ENCODE measurements at regions not wholly inside any gene's neighbourhood (a gene's known extent, or its start where the extent isn't known, plus 50 kb on each side); places are given as distances from the start of the nearest gene placed in this dataset.

DNA sequence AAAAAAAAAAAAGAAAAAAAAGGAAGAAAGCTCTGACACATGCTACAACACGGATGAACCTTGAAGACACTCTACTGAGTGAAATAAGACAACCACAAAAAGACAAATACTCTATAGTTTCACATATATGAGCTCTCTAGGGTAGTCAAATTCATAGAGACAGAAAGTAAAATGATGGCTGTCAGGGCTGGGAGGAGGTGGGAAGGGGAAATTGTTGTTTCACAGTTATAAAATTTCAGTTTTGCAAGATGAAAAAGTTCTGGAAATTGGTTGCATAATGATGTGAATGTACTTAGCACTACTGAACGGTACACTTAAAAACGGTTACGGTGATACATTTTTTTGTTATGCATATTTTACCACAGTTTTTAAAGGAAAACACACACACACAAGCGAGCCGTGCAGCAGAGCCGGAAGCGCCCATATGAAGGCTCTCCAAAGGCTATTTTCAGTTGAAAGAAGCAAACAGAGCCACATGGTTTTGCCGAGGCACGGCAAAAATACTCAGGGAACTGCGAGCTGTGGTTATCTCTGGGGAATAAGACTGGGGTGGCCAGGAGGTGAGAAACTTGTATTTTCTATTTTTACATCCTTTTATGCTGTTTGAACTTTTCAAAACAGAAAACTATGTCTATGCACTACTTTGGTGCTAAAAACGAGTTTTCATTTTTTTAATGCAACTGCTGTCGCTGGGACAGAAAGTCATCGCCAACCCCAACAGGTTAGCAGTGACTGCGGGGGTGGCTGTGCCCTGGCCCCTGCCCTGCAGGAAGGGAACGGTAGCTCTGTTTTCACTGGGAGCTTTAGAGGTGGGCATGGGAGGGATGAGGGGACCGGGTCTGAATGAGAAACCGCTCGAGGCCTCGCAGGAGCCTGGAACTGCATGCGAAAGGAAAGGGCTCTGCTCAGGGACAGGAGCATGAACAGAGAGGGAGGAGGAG is 132.9 kb downstream of the OAT start:
- TF ChIP-seq, protein P1, sequence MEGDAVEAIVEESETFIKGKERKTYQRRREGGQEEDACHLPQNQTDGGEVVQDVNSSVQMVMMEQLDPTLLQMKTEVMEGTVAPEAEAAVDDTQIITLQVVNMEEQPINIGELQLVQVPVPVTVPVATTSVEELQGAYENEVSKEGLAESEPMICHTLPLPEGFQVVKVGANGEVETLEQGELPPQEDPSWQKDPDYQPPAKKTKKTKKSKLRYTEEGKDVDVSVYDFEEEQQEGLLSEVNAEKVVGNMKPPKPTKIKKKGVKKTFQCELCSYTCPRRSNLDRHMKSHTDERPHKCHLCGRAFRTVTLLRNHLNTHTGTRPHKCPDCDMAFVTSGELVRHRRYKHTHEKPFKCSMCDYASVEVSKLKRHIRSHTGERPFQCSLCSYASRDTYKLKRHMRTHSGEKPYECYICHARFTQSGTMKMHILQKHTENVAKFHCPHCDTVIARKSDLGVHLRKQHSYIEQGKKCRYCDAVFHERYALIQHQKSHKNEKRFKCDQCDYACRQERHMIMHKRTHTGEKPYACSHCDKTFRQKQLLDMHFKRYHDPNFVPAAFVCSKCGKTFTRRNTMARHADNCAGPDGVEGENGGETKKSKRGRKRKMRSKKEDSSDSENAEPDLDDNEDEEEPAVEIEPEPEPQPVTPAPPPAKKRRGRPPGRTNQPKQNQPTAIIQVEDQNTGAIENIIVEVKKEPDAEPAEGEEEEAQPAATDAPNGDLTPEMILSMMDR (IDR thresholded peaks at IDR 0.05; ENCODE audit: low read depth, low read length): no peak
- H3K4me3 ChIP-seq (ENCODE audit: low read depth, low read length): no peak overlapping the region

DNA sequence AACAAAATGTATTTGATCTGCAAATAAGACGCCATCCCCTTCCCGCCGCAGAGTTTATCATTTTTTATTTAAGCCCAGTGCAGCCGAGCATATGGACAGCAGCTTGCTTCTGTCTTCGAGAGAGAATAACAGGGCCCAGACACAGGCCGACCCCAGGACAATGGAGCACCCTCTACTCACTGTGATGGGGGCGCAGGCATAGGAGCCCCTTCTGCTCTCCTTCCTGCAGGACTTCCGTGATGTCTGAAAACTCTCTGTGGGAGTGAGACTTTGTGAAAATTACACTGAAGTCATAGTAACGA is 134.8 kb downstream of the OAT start:
- no peak overlapping the region for H3K4me3 ChIP-seq (ENCODE audit: low read depth, low read length)
- TF ChIP-seq, protein P1 (IDR thresholded peaks at IDR 0.05; ENCODE audit: low read depth, low read length): no peak

DNA sequence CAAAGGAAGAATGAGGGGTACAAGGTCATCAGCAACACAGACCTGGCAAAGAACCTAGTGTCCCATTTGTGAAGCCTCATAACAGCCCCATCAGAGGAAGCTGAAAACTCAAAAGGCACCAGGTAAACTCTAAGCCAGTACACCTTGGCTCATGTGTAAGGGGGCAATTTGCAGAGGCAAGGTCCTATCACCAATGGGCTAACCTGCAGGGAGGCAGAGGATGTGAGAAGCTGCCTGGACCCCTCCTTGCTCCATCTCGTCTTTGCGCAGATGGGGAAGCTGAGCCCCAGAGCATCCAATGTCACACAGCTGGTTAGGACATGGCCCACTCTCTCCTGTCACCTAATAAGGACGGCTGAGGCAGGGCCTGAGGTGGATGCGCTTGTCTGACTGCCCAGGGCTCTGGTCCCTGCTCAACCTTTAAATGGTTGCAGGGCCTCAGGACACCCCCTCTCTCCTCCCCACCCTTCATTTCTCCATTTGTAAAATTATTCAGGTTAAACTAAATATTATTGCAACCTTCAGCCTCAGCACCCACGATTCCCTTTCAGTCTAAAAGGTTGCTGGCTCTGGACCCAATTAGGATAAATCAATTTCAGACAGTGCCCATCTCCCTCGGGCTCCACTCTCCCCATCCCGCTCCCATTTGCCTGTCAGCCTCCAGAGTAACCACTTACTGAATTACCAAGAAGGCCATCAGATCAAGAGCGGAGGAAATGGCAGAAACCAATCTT is 135.3 kb downstream of the OAT start:
- TF ChIP-seq, protein P1 (IDR thresholded peaks at IDR 0.05; ENCODE audit: low read depth, low read length): no peak
- H3K4me3 ChIP-seq (ENCODE audit: low read depth, low read length): no peak overlapping the region

DNA sequence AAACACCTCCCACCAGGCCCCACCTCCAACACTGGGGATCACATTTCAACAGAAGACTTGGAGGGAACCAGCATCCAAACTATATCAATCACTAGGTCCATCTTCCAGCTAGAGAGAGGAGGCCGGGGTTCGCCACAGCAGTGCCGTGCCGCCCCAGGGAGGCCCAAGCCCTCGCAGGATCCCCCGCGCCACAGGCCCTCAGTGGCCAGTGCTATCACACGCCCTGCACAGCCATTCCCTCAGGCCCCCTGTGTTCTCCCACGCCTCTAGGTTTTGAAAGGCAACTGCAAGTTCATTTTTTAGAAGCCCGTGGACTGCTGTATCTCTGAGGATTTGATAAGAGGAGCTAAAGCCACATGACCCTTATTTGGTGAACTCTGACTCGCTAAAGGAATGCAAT is 136.4 kb downstream of the OAT start:
- no peak overlapping the region for H3K4me3 ChIP-seq (ENCODE audit: low read depth, low read length)

DNA sequence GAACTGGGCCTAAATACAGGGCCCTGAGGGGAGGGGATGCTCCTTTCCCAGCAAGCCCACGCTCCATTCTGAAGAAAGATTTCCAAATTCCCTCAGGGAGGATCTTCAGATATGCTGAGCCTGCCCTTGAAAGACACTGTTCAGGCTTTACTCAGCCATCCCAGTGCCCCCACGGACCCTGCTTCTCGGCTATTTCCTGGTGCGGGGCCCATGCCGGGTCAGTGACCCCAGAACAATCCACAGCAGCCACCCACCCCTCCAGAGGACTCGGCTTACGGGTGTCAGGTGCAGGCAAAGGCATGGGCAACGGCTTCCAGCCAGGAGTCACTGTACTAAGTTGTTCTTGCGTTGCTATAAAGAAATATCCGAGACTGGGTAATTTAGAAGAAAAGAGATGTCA is 137.1 kb downstream of the OAT start:
- no peak overlapping the region for H3K4me3 ChIP-seq (ENCODE audit: low read depth, low read length)
- TF ChIP-seq, protein P1 (IDR thresholded peaks at IDR 0.05; ENCODE audit: low read depth, low read length): no peak

More for the DNA sequence above, 136.4 kb downstream of the OAT start:
- TF ChIP-seq, protein P1 (IDR thresholded peaks at IDR 0.05; ENCODE audit: low read depth, low read length): no peak

DNA sequence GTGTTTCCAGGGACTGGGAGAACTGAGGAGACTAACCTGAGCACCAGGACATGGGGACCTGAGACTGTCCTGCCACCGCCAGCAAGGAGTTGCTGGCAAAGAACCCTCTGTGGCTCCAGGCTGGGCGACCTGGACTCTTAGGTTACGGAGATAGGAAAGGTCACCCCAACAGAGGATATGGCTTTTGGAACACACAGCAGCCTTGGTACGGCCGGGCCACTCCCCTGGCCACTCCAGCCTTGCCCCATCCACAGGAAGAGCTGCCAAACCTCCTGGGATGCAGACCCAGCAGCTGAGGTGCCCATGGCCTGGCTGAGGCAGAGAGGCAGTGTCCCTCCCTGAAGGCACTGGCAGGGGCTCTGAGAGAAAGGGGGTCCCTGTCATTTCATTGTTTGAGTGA is 137.8 kb downstream of the OAT start:
- TF ChIP-seq, protein P1 (IDR thresholded peaks at IDR 0.05; ENCODE audit: low read depth, low read length): no peak
- no peak overlapping the region for H3K4me3 ChIP-seq (ENCODE audit: low read depth, low read length)

DNA sequence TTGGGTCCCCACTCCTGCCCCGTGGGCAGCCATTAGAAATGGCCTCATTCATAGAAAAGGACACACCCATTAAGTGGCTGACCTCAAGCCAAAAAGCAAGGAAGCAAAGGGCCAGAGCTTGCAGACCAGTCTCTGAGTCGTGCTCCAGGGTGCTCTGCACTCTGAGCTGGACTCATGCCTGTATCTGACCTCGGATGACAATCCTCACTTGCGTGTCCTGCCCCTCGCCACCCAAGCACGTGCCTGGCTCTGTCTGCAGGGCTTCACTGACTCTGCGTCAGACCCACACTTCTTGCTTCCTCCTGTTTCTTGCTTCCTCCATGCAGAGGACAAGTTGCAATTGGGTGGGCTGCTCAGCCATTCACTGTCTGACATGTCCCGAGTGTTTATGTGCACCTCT is 138.8 kb downstream of the OAT start:
- H3K4me3 ChIP-seq (ENCODE audit: low read depth, low read length): no peak overlapping the region
- TF ChIP-seq, protein P1 (IDR thresholded peaks at IDR 0.05; ENCODE audit: low read depth, low read length): no peak

Data from WI38 (cell line).